ENCODE measurements at regions not wholly inside any gene's neighbourhood (a gene's known extent, or its start where the extent isn't known, plus 50 kb on each side); places are given as distances from the start of the nearest gene placed in this dataset.
"Not testable (repeated sequence)": the region's sequence is repeated elsewhere in the genome, so short reads cannot be mapped to it uniquely, and the experiment has no call there.

DNA sequence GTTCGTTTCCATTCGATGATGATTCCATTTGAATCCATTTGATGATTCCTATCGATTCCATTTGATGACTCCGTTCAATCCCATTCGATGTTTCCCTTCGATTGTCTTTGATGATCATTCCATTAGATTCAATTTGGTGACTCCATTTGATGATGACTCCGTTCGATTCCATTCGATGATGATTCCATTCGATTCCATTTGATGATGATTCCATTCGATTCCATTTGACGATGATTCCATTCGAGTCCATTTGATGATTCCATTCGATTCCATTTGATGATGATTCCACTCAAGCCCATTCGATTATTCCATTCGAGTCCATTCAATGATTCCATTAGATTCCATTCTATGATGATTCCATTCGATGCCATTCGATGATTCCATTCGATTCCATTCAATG, 2730.6 kb downstream of the RPIA start:
- not testable (repeated sequence) for DNase-seq (ENCODE audit: low read depth); H3K4me3 ChIP-seq (ENCODE audit: low read depth, low read length)

- H3K4me3 ChIP-seq (ENCODE audit: low read depth, low read length); DNase-seq (ENCODE audit: low read depth): not testable (repeated sequence)
Measured at GRCh38 chr2:91427148-91427547, 2735.7 kb downstream of the RPIA start.

DNA sequence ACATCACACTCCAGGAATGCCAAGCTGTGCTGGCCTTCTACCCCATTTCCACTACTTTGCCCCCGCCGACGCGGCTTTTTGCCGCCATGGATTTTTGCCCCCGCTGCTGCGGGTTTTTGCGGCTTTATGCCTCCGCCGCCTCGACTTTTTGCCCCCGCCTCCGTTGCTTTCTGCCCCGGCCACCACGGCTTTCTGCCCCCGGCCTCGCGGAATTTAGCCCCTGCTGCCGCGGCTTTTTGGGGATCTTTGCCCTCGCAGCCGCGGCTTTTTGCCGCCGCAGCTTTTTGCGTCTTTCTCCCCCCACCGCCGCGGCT, 2750.4 kb downstream of the RPIA start:
- H3K4me3 ChIP-seq (ENCODE audit: low read depth, low read length); DNase-seq (ENCODE audit: low read depth): not testable (repeated sequence)

DNA sequence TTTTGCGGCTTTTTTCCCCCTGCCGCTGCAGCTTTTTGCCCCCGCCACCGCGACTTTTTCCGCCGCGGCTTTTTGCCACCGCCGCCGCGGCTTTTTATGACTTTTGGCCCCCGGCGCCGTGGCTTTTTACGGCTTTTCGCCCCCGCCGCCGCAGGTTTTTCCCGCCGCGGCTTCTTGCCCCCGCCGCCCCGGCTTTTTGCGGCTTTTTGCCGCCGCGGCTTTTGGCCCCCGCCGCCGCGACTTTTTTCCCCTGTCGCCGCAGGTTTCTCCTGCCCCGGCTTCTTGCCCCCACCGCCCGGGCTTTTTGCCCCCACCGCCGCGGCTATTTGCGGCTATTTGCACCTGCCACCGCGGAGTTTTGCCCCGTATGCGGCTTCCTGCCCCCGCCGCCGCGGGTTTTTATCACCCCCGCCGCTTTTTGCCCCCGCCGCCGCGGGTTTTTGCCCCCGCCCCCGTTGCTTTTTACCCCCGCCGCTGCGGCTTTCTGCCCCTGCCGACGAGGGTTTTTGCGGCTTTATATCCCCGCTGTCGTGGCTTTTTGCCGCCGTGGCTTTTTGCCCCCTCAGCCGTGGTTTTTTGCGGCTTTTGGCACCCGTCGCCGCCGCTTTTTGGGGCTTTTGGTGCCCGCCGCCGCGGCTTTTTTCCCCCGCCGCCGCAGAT, 2750.9 kb downstream of the RPIA start:
- no peak overlapping the region for H3K4me3 ChIP-seq (ENCODE audit: low read depth, low read length)
- no peak for DNase-seq (ENCODE audit: low read depth)
- TF ChIP-seq, protein P1, sequence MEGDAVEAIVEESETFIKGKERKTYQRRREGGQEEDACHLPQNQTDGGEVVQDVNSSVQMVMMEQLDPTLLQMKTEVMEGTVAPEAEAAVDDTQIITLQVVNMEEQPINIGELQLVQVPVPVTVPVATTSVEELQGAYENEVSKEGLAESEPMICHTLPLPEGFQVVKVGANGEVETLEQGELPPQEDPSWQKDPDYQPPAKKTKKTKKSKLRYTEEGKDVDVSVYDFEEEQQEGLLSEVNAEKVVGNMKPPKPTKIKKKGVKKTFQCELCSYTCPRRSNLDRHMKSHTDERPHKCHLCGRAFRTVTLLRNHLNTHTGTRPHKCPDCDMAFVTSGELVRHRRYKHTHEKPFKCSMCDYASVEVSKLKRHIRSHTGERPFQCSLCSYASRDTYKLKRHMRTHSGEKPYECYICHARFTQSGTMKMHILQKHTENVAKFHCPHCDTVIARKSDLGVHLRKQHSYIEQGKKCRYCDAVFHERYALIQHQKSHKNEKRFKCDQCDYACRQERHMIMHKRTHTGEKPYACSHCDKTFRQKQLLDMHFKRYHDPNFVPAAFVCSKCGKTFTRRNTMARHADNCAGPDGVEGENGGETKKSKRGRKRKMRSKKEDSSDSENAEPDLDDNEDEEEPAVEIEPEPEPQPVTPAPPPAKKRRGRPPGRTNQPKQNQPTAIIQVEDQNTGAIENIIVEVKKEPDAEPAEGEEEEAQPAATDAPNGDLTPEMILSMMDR (IDR thresholded peaks at IDR 0.05; ENCODE audit: insufficient read depth, low read depth, low read length, missing control alignments): no peak

GRCh38 chr2:91442906-91443729, 2751.6 kb downstream of the RPIA start:
- DNase-seq (ENCODE audit: low read depth); H3K4me3 ChIP-seq (ENCODE audit: low read depth, low read length): not testable (repeated sequence)

GRCh38 chr2:91443730-91444115, 2752.2 kb downstream of the RPIA start:
- not testable (repeated sequence) for DNase-seq (ENCODE audit: low read depth)

DNA sequence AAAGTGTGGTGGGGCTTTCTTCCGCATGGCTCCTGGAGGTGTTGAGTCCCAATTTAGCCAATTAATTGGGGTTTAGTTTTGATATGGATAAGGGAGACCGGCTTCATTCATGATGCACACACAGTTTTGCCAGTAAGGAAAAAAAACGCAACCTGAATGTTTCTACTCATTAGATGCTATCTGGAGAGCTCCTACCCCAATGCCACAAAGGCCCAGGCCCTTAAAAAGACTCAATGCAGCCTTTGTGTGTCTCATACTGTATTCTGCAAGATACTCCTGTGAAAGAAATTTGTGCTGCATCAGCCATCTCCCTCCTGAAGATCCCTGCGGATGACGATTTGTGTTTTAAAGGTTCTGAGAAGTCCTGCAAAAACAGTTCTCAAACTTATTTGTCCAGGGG, 2754.2 kb downstream of the RPIA start:
- not testable (repeated sequence) for H3K4me3 ChIP-seq (ENCODE audit: low read depth, low read length); DNase-seq (ENCODE audit: low read depth)

More at GRCh38 chr2:91443730-91444115, 2752.2 kb downstream of the RPIA start:
- H3K4me3 ChIP-seq (ENCODE audit: low read depth, low read length): not testable (repeated sequence)

GRCh38 chr2:91446489-91446888, 2755.0 kb downstream of the RPIA start:
- DNase-seq (ENCODE audit: low read depth): not testable (repeated sequence)

GRCh38 chr2:91446915-91447314, 2755.4 kb downstream of the RPIA start:
- not testable (repeated sequence) for H3K4me3 ChIP-seq (ENCODE audit: low read depth, low read length); DNase-seq (ENCODE audit: low read depth)

More at GRCh38 chr2:91446489-91446888, 2755.0 kb downstream of the RPIA start:
- H3K4me3 ChIP-seq (ENCODE audit: low read depth, low read length): not testable (repeated sequence)

DNA sequence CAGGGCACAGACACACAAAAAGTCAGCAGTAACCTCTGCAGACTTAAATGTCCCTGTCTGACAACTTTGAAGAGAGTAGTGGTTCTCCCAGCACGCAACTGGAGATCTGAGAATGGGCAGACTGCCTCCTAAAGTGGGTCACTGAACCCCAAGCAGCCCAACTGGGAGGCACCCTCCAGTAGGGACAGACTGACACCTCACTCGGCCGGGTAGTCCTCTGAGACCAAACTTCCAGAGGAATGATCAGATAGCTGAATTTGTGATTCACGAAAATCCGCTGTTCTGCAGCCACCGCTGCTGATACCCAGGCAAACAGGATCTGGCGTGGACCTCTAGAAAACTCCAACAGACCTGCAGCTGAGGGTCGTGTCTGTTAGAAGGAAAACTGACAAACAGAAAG, 2756.0 kb downstream of the RPIA start:
- H3K4me3 ChIP-seq (ENCODE audit: low read depth, low read length); DNase-seq (ENCODE audit: low read depth): not testable (repeated sequence)

GRCh38 chr2:91462292-91462691, 2770.8 kb downstream of the RPIA start:
- H3K4me3 ChIP-seq (ENCODE audit: low read depth, low read length); DNase-seq (ENCODE audit: low read depth): not testable (repeated sequence)

GRCh38 chr2:91463007-91463406, 2771.5 kb downstream of the RPIA start:
- not testable (repeated sequence) for H3K4me3 ChIP-seq (ENCODE audit: low read depth, low read length); DNase-seq (ENCODE audit: low read depth)

GRCh38 chr2:91466780-91467363, 2775.4 kb downstream of the RPIA start:
- H3K4me3 ChIP-seq (ENCODE audit: low read depth, low read length); DNase-seq (ENCODE audit: low read depth): not testable (repeated sequence)

DNA sequence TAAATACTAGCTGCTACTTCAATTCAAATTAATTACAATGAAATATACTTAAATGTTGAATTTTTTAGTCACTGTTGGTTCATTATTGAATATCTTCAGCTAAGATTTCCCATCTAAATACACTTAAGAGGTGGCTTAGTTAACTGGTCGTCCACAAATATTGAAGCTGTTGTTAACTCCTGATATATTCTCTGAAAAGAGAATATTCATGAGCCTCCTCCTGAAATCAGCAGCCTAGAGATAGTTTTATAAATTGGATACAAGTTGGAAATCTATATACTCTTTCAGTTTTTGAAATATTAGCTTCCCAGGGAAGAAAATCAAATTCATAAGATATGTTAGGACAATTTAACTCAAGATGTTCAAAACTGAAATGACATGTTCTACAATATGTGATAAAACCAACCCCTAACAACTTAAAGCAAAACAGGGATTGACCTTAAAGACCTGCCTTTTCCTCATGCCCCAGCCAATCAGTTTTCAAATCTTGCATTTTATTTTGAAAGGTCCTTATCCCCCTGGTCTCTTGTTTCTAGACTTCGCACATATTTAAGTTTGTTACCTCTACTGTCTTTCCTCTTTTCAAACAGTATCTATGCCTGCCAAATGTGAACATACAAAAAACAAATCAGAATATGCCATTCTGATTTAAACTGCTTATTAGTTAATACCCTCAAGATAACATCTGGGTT, 2784.9 kb downstream of the RPIA start:
- H3K4me3 ChIP-seq (ENCODE audit: low read depth, low read length); DNase-seq (ENCODE audit: low read depth): not testable (repeated sequence)

GRCh38 chr2:91476936-91477246, 2785.4 kb downstream of the RPIA start:
- H3K4me3 ChIP-seq (ENCODE audit: low read depth, low read length); DNase-seq (ENCODE audit: low read depth): not testable (repeated sequence)

GRCh38 chr2:91477291-91477690, 2785.8 kb downstream of the RPIA start:
- not testable (repeated sequence) for H3K4me3 ChIP-seq (ENCODE audit: low read depth, low read length); DNase-seq (ENCODE audit: low read depth)

Measured in GM12865 (cell line).